Keratinocyte (primary cell): ENCODE measurements at regions not wholly inside any gene's neighbourhood (a gene's known extent, or its start where the extent isn't known, plus 50 kb on each side); places are given as distances from the start of the nearest gene placed in this dataset.

Experiments
- DNase-seq: peaks from one replicate; pipeline ENCODE4 v3.0.0-alpha.2; 2011; ENCODE audit warnings: low read depth, missing footprints, low spot score
- FAIRE-seq: peaks from 2 replicates; lab custom pipeline; 2011; peaks lifted over from hg19 to GRCh38; lab: Jason Lieb, UNC
- H2AFZ ChIP-seq: 2 replicates; pipeline ENCODE4 v1.6.0; 2012; ENCODE audit warnings: low read length, control low read depth, inconsistent platforms; ENCODE audit not compliant: control insufficient read depth
- H3K27ac ChIP-seq: 2 replicates; pipeline ENCODE4 v1.5.1; 2011; ENCODE audit warnings: low read length; ENCODE audit not compliant: control insufficient read depth, insufficient read depth
- H3K27me3 ChIP-seq: 3 replicates; pipeline ENCODE4 v1.6.0; 2011; ENCODE audit warnings: low read length; ENCODE audit not compliant: control insufficient read depth, insufficient read depth; ENCODE audit errors: extremely low read depth
- H3K36me3 ChIP-seq, 2 experiments: 2 replicates in 1 of 2; 3 replicates in 1 of 2; pipeline ENCODE4 v1.5.1; 2011; ENCODE audit warnings: low read length in 2 of 2, mild to moderate bottlenecking in 1 of 2; ENCODE audit not compliant: control insufficient read depth in 2 of 2, insufficient read depth in 2 of 2; ENCODE audit errors: extremely low read depth in 1 of 2
- H3K4me1 ChIP-seq: 3 replicates; pipeline ENCODE4 v1.5.1; 2011; ENCODE audit warnings: low read length; ENCODE audit not compliant: control insufficient read depth, insufficient read depth; ENCODE audit errors: extremely low read depth
- H3K4me2 ChIP-seq: 3 replicates; pipeline ENCODE4 v1.6.0; 2011; ENCODE audit warnings: low read depth, low read length; ENCODE audit not compliant: control insufficient read depth, insufficient read depth; ENCODE audit errors: extremely low read depth
- H3K4me3 ChIP-seq, 3 experiments: fragments of 200-600 bp in 1 of 3; sonication (generic) in 1 of 3; 2 replicates in 2 of 3; 3 replicates in 1 of 3; pipeline ENCODE4 v1.5.1; 2011 to 2016; ENCODE audit warnings: low read length in 3 of 3, mild to moderate bottlenecking in 3 of 3, control low read depth in 2 of 3, inconsistent platforms in 1 of 3, low read depth in 1 of 3, mixed read lengths in 1 of 3, mixed run types in 1 of 3, moderate library complexity in 1 of 3; ENCODE audit not compliant: control insufficient read depth in 2 of 3, insufficient read depth in 2 of 3; ENCODE audit errors: extremely low read depth in 1 of 3
- H3K79me2 ChIP-seq: 2 replicates; pipeline ENCODE4 v1.6.0; 2012; ENCODE audit warnings: low read length; ENCODE audit not compliant: control insufficient read depth, insufficient read depth
- H3K9ac ChIP-seq: 3 replicates; pipeline ENCODE4 v1.6.0; 2011; ENCODE audit warnings: low read length; ENCODE audit not compliant: control insufficient read depth, insufficient read depth; ENCODE audit errors: extremely low read depth
- H3K9me1 ChIP-seq: 3 replicates; pipeline ENCODE4 v1.6.0; 2011; ENCODE audit warnings: low read length; ENCODE audit not compliant: control insufficient read depth, insufficient read depth; ENCODE audit errors: extremely low read depth
- H3K9me3 ChIP-seq: 2 replicates; pipeline ENCODE4 v1.5.1; 2012; ENCODE audit warnings: low read depth, low read length; ENCODE audit not compliant: control insufficient read depth
- H4K20me1 ChIP-seq: 3 replicates; pipeline ENCODE4 v1.6.0; 2011; ENCODE audit warnings: low read length; ENCODE audit not compliant: control insufficient read depth, insufficient read depth; ENCODE audit errors: extremely low read depth
- CTCF ChIP-seq, 3 experiments: IDR thresholded peaks in 1 of 3; conservative IDR thresholded peaks in 1 of 3; optimal IDR thresholded peaks in 1 of 3; 2 replicates in 2 of 3; 3 replicates in 1 of 3; pipeline versions ENCODE3 to v1.5.1; 2011; ENCODE audit warnings: low read length in 3 of 3, mild to moderate bottlenecking in 3 of 3, moderate library complexity in 2 of 3, control low read depth in 1 of 3, inconsistent platforms in 1 of 3; ENCODE audit not compliant: insufficient read depth in 2 of 3; ENCODE audit errors: extremely low read depth in 1 of 3
- EZH2 ChIP-seq: IDR thresholded peaks from one replicate; pipeline ENCODE4 v1.6.1; 2012; ENCODE audit warnings: inconsistent platforms, mild to moderate bottlenecking, low read length, moderate library complexity
- dilution Hi-C: fragments of 300-500 bp; cut with MboI; formaldehyde crosslinking; loops from one replicate; pipeline ENCODE4 v1.7.0; 2020; ENCODE audit warnings: low sequenced_read_pairs; ENCODE audit not compliant: extremely low pct_ligation_motif_present

- Histone ChIP-seq H3K36me3 (no peaks in the 10 kb centered on the region), H3K79me2 (no peaks in the 10 kb centered on the region), H3K4me2 (no peak overlapping the region), H3K27ac (no peak overlapping the region), H3K9ac (no peak overlapping the region), H3K4me1 (no peaks in the 10 kb centered on the region), H3K9me3 (no peaks in the 10 kb centered on the region), H3K27me3 (peaks cover 3% of the 10 kb centered on the region), H4K20me1 (no peaks in the 10 kb centered on the region), H2AFZ (no peak overlapping the region), H3K9me1 (no peaks in the 10 kb centered on the region), H3K4me3 (no peak overlapping the region)
- dilution Hi-C loops = no loop called here
- DNase-seq = no peak
- no peak for TF ChIP-seq CTCF (optimal IDR thresholded peaks at IDR 0.05 in 1 of 3, IDR thresholded peaks at IDR 0.05 in 1 of 3, conservative IDR thresholded peaks at IDR 0.05 in 1 of 3; ENCODE audit: extremely low read depth in 1 of 3, insufficient read depth in 2 of 3, low read length in 3 of 3)
- TF ChIP-seq EZH2 = no peak
- FAIRE-seq = no peak
Observed at GRCh38 chrX:13891377-13892140, 74.7 kb upstream of the GPM6B start.

- Histone ChIP-seq H3K9ac (no peak overlapping the region), H3K4me2 (no peak overlapping the region), H3K4me1 (no peaks in the 10 kb centered on the region), H4K20me1 (no peaks in the 10 kb centered on the region), H2AFZ (no peak overlapping the region), H3K27ac (no peak overlapping the region), H3K27me3 (peaks cover 3% of the 10 kb centered on the region), H3K9me3 (no peaks in the 10 kb centered on the region), H3K9me1 (no peaks in the 10 kb centered on the region), H3K79me2 (no peaks in the 10 kb centered on the region), H3K4me3 (no peak overlapping the region), H3K36me3 (no peaks in the 10 kb centered on the region)
- FAIRE-seq (no peak), DNase-seq (no peak)
- dilution Hi-C loops = no loop called here
- TF ChIP-seq EZH2 = no peak
- TF ChIP-seq CTCF (optimal IDR thresholded peaks at IDR 0.05 in 1 of 3, IDR thresholded peaks at IDR 0.05 in 1 of 3, conservative IDR thresholded peaks at IDR 0.05 in 1 of 3; ENCODE audit: extremely low read depth in 1 of 3, insufficient read depth in 2 of 3, low read length in 3 of 3) = no peak
Observed at GRCh38 chrX:13890806-13891205, 73.9 kb upstream of the GPM6B start.
